Panc1 (cell line): ENCODE measurements at regions not wholly inside any gene's neighbourhood (a gene's known extent, or its start where the extent isn't known, plus 50 kb on each side); places are given as distances from the start of the nearest gene placed in this dataset.

ENCODE experiments used
- ATAC-seq: fragments of 200-7000 bp; cut with Tn5 transposase; 2 replicates; pipeline ENCODE4 v1.9.1; 2020; ENCODE audit warnings: mild to moderate bottlenecking, moderate library complexity
- BruUV-seq: library from RNA; stranded (reverse); fragments of 400-500 nt; replicated peaks from 2 replicates; lab custom pipeline; 2021; lab: Mats Ljungman, UMichigan
- CTCF ChIA-PET: fragments of 300-600 bp; sonication (Branson Sonifier 250); formaldehyde crosslinking; loops from one replicate; lab custom pipeline; 2022; ENCODE audit warnings: antibody characterized with exemption; lab: Charles Lee
- POLR2A ChIA-PET: fragments of 300-600 bp; sonication (Branson Sonifier 250); formaldehyde crosslinking; loops from one replicate; lab custom pipeline; 2022; ENCODE audit warnings: antibody characterized with exemption; lab: Charles Lee
- DNase-seq: peaks from one replicate; pipeline ENCODE4 v3.0.0-alpha.2; 2010; ENCODE audit warnings: low read depth, low spot score
- H3K27ac ChIP-seq: 2 replicates; pipeline ENCODE4 v1.5.1; 2011; ENCODE audit warnings: mild to moderate bottlenecking, low read length, inconsistent platforms
- H3K27me3 ChIP-seq: fragments of 200-500 bp; sonication (Bioruptor generic); 2 replicates; pipeline ENCODE4 v1.6.0; 2014; ENCODE audit warnings: low read length, inconsistent platforms; ENCODE audit not compliant: control insufficient read depth, insufficient read depth
- H3K36me3 ChIP-seq: fragments of 200-500 bp; sonication (Bioruptor generic); 2 replicates; pipeline ENCODE4 v1.5.1; 2014; ENCODE audit warnings: inconsistent platforms, mild to moderate bottlenecking, low read length, moderate library complexity; ENCODE audit not compliant: control insufficient read depth, insufficient read depth
- H3K4me1 ChIP-seq: 2 replicates; pipeline ENCODE4 v1.5.1; 2011; ENCODE audit warnings: inconsistent platforms, mild to moderate bottlenecking, low read length, moderate library complexity; ENCODE audit not compliant: control insufficient read depth, insufficient read depth
- H3K4me3 ChIP-seq, 2 experiments: 2 replicates each; pipeline ENCODE4 v1.5.1; 2011 to 2012; ENCODE audit warnings: low read depth in 2 of 2, low read length in 2 of 2, mild to moderate bottlenecking in 2 of 2, inconsistent platforms in 1 of 2, moderate library complexity in 1 of 2
- H3K9me3 ChIP-seq: fragments of 200-500 bp; sonication (Bioruptor generic); 2 replicates; pipeline ENCODE4 v1.5.1; 2014; ENCODE audit warnings: low read depth, mild to moderate bottlenecking, inconsistent platforms, low read length, moderate library complexity; ENCODE audit not compliant: control insufficient read depth, insufficient read depth
- POLR2AphosphoS5 ChIP-seq: IDR thresholded peaks from 2 replicates; pipeline ENCODE4 v1.6.1; 2012; ENCODE audit warnings: mild to moderate bottlenecking, low read depth, low read length, moderate library complexity
- REST ChIP-seq, 2 experiments: IDR thresholded peaks; 2 replicates each; pipeline ENCODE4 v1.6.1; 2011 to 2012; ENCODE audit warnings: low read depth in 2 of 2, control low read depth in 1 of 2, low read length in 1 of 2, mild to moderate bottlenecking in 1 of 2, moderate library complexity in 1 of 2; ENCODE audit not compliant: insufficient read depth in 1 of 2
- SIN3A ChIP-seq: IDR thresholded peaks from 2 replicates; pipeline ENCODE4 v1.6.1; 2012; ENCODE audit warnings: low read depth, mild to moderate bottlenecking, low read length, moderate library complexity, borderline replicate concordance; ENCODE audit not compliant: insufficient read depth
- TCF7L2 ChIP-seq: IDR thresholded peaks from 2 replicates; pipeline ENCODE4 v1.6.1; 2011; ENCODE audit warnings: mild to moderate bottlenecking, low read depth, low read length, inconsistent platforms
- in situ Hi-C: cut with HindIII; loops from 2 replicates; pipeline ENCODE4 v1.10.0; 2016; ENCODE audit warnings: low sequenced_read_pairs, low pct_unique_long_range_greater_than_20kb
- intact Hi-C: fragments of 100-400 bp; cut with micrococcal nuclease; formaldehyde crosslinking; loops from one replicate; pipeline ENCODE4 v1.10.0; 2022; ENCODE audit not compliant: unreplicated experiment
- TF ChIP-seq, protein P1 (sequence below): fragments of 450-650 bp; IDR thresholded peaks from 2 replicates; pipeline ENCODE4 v1.5.1; 2017; ENCODE audit warnings: mild to moderate bottlenecking

DNA sequence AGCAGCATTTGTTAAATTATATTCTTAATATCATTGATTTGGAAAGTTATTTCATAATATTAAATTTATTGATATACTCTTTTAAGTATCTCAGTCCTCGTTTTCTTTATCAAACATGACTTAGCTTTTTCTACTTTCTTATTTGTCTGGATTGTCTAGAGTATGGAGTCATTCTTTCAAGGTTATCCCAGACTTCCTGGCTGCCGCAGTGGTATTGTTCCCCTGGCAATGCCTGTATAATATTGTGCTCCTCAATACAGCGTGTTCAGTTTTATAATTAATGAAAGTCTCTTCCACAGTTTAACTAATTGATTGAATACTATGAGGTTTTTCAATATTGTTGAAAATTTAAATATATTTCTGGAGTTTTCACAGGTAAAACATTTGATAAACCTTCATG is 310.9 kb downstream of the ANKRD50 start:
- Histone ChIP-seq H3K27me3 (no peaks in the 10 kb centered on the region), H3K36me3 (no peaks in the 10 kb centered on the region), H3K9me3 (no peaks in the 10 kb centered on the region), H3K27ac (no peak overlapping the region), H3K4me1 (no peaks in the 10 kb centered on the region), H3K4me3 (no peak overlapping the region)
- DNase-seq (no peak), ATAC-seq (no peak)
- intact Hi-C loops (no loop called here), in situ Hi-C loops (no loop called here)
- ChIA-PET POLR2A (no interaction called here), CTCF (no interaction called here)
- TF ChIP-seq, protein P1, sequence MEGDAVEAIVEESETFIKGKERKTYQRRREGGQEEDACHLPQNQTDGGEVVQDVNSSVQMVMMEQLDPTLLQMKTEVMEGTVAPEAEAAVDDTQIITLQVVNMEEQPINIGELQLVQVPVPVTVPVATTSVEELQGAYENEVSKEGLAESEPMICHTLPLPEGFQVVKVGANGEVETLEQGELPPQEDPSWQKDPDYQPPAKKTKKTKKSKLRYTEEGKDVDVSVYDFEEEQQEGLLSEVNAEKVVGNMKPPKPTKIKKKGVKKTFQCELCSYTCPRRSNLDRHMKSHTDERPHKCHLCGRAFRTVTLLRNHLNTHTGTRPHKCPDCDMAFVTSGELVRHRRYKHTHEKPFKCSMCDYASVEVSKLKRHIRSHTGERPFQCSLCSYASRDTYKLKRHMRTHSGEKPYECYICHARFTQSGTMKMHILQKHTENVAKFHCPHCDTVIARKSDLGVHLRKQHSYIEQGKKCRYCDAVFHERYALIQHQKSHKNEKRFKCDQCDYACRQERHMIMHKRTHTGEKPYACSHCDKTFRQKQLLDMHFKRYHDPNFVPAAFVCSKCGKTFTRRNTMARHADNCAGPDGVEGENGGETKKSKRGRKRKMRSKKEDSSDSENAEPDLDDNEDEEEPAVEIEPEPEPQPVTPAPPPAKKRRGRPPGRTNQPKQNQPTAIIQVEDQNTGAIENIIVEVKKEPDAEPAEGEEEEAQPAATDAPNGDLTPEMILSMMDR: no peak
- TF ChIP-seq REST (IDR thresholded peaks at IDR 0.05; ENCODE audit: insufficient read depth in 1 of 2, low read depth in 2 of 2, low read length in 1 of 2) (no peak), POLR2AphosphoS5 (no peak), TCF7L2 (no peak), SIN3A (no peak)
- no TSS peak for BruUV-seq

- CTCF ChIA-PET: no interaction called here
- H3K27ac ChIP-seq: no peak overlapping the region
- no TSS peak for BruUV-seq
Measured at GRCh38 chr4:124409044-124409443, 303.5 kb downstream of the ANKRD50 start.

More at GRCh38 chr4:124409044-124409443, 303.5 kb downstream of the ANKRD50 start:
- ATAC-seq (no peak), DNase-seq (no peak)
- Histone ChIP-seq H3K27me3 (no peaks in the 10 kb centered on the region), H3K4me1 (no peaks in the 10 kb centered on the region), H3K9me3 (no peaks in the 10 kb centered on the region), H3K36me3 (no peaks in the 10 kb centered on the region), H3K4me3 (no peak overlapping the region)
- in situ Hi-C loops (no loop called here), intact Hi-C loops (no loop called here)
- POLR2A ChIA-PET: no interaction called here
- TF ChIP-seq REST (IDR thresholded peaks at IDR 0.05; ENCODE audit: insufficient read depth in 1 of 2, low read depth in 2 of 2, low read length in 1 of 2) (no peak), POLR2AphosphoS5 (no peak), SIN3A (no peak), TCF7L2 (no peak)
- TF ChIP-seq, protein P1: no peak
